Stimulated activated CD8-positive, alpha-beta memory T cell treated with anti-CD3 and anti-CD28 coated beads, Interleukin-7, amount 100 ng/mL, for 48 hours (primary cell): ENCODE measurements at regions not wholly inside any gene's neighbourhood (a gene's known extent, or its start where the extent isn't known, plus 50 kb on each side); places are given as distances from the start of the nearest gene placed in this dataset.

Experiments
- DNase-seq, 2 donors: peaks; one replicate each; pipeline ENCODE4 v3.0.0-alpha.2; 2020; ENCODE audit warnings: low read depth in 1 of 2; ENCODE audit errors: extremely low read depth in 1 of 2

DNA sequence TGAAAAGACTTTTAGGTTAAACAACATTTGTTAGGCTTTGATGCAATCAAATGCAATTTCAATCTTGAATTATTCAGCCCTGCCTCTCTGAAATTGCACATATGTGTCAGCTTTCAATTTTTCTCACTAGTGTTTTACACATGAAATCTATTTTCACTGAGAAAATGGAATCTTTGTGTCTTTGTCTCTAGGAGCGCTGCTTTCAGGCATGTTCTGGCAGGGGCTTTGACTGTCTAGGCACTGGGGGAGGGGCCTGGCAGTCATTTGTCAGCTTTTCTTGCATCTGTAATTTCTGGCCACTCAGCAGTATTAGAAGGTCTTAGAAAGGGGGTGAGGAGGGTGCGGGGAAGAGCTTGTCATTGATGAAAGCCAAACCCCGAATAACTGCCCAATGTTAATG lies 264.4 kb downstream of the PTPRC start:
- no peak for DNase-seq

DNA sequence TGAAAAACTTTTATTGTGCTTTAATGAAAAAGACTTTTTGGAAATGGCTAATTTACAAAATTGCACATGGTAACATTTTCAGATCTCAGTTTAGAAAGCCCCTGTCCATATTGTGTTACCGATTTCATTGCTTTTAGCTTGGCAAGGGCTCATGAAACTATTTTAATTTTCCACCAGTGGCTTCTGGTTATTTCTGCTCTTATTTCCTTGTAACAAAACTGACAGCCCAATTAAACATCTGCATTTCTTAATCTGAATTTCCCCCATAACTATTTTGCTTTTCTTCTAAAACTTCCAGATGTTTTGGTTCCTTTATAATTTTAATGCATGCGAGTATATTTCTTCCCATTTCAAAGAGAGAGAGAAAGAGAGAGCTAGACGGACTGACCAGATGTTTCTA lies 264.8 kb downstream of the PTPRC start:
- no peak for DNase-seq

GRCh38 chr1:198904321-198904720 lies 265.5 kb downstream of the PTPRC start:
- DNase-seq, result no peak

- no peak for DNase-seq
Measured at GRCh38 chr1:198906739-198907422, 268.0 kb downstream of the PTPRC start.

DNA sequence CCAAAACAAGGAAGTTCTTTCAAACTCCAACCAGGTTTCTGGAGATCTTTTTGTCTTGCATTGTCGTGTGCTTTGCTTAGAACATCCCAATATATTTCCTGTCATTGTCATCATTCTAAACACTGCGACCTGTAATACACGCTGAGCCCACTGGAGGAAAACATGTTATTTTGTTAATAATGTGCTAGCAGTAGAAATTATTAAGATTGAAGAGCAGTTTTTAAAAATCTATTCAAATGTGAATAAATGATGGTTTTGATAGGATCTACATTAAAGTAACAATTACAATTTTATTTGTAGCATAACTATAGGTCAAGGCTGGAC lies 268.5 kb downstream of the PTPRC start:
- no peak for DNase-seq

- no peak for DNase-seq
Measured at GRCh38 chr1:198908995-198909394, 270.2 kb downstream of the PTPRC start.

DNA sequence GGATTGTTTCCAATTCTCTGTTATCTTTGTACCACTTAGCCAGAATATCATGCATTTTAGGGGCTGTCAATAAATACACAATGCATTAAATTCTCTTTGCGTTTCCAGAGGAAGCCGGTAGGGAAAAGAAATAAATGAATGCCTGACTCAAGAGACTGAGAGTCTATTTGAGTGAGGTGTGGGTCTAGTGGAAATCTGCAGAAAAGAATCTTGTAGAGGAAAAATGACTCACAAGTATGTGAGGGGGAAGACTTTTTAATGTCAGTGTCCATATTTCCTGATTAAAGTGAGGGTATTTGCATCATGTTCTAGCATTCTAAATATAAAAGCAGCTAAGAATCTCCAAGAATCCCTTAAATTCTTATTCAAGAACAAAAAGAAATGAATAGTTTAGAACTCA lies 271.1 kb downstream of the PTPRC start:
- no peak for DNase-seq

- no peak for DNase-seq
Measured at GRCh38 chr1:198910816-198911215, 272.0 kb downstream of the PTPRC start.

- DNase-seq, result no peak
Measured at GRCh38 chr1:198912046-198912445, 273.2 kb downstream of the PTPRC start.

DNA sequence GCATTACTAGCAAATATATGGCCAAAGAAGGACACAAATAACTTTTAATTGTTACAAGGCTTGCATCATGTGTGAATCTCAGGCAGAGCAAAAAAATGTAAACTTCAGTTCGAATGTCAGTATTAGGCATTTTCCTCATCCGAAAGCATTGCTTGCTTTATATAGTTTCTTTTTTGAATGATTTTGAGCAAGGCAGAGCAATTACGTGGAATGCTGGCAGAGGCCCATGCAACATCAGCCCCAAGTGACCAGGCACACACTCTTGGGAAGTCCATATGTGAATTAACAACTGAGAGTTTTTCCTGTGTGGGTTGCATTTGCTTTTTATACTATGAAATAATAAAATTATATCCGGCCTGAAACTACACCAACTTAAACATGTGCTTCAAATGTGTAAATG lies 274.8 kb downstream of the PTPRC start:
- DNase-seq, result no peak

GRCh38 chr1:198915327-198916231 lies 276.7 kb downstream of the PTPRC start:
- no peak for DNase-seq

- no peak for DNase-seq
Measured at GRCh38 chr1:198917226-198917625, 278.4 kb downstream of the PTPRC start.

- DNase-seq, result no peak
Measured at GRCh38 chr1:198918920-198919319, 280.1 kb downstream of the PTPRC start.

DNA sequence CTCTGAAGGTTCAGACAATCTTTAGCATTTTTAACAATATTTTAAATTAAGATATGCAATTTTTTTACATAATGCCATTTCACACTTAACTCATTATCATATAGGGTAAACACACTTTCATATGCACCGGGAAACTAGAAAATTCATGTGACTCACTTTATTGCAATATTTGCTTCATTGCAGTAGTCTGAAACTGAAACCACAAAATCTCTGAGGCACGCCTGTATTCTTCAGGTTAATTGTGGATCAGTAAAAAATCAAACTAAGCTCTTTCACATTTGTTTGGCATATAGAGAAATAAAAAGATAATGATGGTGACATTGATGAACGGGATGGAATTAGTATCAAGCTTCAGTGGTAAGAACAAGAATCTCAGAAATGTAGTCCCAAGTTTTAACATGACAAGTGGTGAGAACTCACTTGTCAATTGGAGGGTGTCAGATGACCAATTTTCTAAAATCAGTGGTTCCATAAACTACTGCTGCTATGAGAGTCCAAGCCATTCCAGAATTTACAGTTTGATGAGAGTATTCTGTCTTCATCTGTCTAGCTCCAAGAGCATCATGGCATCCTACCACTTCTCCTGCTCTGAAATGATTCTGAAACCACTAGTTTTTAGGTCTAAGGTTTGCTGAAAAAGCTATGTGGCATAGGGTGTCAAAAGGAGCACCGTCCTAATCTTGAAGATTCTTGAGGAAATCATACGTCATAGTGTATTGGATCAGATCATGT lies 281.0 kb downstream of the PTPRC start:
- DNase-seq, result no peak

GRCh38 chr1:198922638-198923430 lies 284.0 kb downstream of the PTPRC start:
- no peak for DNase-seq

GRCh38 chr1:198923993-198924392 lies 285.2 kb downstream of the PTPRC start:
- DNase-seq, result no peak

DNA sequence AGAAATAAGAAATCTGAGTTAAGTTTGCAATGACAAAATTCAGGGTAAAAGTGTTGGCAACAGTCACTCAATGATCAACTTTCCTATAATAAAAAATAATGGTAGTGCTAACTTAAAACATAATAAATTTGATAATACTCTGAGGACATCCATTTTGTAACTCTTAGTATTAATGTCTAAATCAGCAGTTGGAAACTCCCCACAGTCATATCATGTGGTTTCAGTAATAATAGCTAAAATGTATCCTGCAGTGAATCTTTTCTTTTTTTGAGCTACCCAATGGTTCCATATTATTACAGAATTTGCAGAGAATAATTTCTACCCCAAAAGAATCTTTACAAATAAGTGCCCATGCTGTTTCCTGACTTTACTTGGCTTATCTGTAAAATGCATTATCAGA lies 286.7 kb downstream of the PTPRC start:
- no peak for DNase-seq

DNA sequence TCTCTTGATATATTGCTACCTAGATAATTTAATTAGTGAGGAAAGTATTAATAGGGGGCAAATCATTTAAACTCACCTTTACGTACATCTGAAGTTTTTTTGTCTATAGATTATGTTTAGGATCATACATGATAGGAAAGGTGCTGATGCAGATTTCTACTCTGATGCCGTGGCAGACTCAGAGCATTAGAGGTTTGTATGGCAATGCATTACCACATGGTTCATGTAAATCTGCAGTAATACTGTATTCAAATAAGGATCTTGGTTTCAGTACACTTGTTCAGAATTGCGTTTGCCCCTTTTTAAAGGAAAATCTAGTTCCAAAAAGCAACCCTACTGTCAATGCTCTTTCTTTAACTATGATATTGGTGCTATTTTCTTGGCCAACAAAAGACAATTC lies 288.3 kb downstream of the PTPRC start:
- DNase-seq, result no peak

DNA sequence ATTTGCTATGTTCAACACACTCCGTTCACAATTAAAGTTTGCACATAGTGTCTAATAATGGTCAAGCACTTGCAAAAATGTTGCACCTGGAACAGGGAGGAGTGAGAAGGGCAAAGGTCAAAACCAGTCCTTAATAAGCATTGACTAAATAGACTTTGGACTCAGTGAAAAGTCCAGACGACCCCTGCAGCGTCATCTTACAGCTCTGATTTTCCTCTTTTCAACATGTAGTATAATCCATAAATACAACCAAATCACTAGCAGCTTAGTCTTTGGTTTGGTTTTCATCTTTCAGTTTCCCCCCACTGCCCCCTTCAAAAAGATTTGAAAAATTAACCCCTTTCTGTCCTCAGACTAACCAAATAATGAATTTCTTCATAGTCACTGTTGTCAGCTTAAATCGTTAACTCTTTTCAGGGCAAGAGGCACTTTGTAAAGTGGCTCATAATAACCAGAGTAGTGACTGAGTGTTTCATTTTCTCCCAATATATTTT lies 290.3 kb downstream of the PTPRC start:
- DNase-seq, result no peak

DNA sequence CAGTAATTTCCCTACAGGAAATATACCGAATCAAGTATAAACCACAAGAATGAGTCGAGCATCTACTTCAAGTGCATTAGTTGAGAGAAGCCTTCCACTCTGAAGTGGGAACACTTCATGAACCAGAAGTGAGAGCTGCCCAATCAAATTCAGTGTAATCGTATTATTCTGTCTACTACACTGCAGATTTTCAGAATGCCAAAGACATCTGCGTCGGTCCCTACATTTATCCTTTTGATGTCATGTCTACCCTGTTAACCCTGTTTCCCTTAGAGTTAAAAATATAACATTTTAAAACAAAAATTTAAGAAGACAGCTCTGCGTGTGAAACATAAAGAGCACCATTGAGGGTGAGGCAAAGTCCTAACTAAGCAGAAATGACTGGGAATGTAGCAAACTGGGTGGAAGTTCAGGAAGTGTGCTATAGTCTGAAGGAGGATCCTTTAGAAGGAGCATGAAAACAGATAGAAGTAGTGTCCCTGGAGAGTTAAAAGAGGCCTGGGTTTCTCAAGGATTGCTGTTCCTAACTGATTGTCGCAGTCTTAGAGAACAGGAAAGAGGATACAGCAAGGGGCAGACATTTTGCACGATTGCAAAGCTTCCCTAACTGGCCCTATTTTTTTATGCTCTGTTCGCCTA lies 291.2 kb downstream of the PTPRC start:
- no peak for DNase-seq
